GM21529 (cell line): ENCODE measurements at regions not wholly inside any gene's neighbourhood (a gene's known extent, or its start where the extent isn't known, plus 50 kb on each side); places are given as distances from the start of the nearest gene placed in this dataset.

ENCODE experiments used
- ATAC-seq: cut with Tn5 transposase; IDR thresholded peaks from one replicate; pipeline ENCODE4 v1.9.1; 2021; ENCODE audit not compliant: unreplicated experiment

DNA sequence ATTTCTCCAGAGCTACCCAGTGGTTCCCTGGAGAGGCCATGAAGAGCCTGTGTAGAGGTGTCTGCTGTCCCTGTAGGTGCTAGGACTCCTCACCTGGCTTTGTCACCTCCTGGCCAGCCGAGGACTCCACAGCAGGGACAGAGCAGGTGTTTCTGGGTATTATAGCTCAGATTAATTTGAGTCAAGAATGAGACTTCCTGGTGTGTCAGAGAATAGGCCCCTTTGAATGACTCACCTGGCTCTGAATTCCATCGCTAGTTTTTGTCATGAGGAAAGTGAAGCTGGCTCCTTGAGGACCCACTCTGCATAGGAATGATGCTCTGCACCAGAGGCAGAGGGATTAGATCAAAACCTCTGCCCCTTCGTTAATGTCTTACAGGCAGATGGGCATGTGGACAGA is 167.5 kb upstream of the TOPAZ1 start:
- no peak for ATAC-seq

DNA sequence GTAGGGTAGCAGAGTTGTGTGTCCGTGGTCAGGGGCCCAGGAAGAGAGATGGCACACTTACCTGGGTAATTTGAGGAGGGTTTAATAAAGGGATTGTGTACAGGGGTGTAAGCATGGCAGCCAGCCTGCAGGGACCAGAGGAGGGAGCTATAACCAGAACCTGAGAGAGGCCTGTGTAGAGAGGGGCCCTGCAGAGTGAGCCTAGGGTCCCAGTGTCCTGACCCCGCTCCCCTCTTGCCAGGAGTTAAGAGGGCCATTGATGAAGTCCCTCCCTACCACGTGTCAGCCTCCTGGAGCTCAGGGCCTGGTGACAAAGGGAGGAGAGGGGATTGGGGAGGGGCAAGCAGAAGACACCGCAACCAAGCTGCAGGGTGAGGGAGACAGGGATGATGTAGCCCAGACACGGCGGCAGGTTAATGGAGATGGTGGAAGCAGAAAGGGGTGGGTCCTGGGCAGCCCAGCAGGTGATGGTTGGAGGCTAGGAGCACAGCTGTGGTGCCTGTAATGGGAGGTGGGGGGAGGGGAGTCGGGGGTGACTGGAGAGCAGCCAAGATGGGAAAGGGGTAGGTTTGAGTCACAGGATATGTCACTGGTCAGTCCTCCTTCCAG is 165.4 kb upstream of the TOPAZ1 start:
- no peak for ATAC-seq

GRCh38 chr3:44077267-44077666 is 164.4 kb upstream of the TOPAZ1 start:
- no peak for ATAC-seq

DNA sequence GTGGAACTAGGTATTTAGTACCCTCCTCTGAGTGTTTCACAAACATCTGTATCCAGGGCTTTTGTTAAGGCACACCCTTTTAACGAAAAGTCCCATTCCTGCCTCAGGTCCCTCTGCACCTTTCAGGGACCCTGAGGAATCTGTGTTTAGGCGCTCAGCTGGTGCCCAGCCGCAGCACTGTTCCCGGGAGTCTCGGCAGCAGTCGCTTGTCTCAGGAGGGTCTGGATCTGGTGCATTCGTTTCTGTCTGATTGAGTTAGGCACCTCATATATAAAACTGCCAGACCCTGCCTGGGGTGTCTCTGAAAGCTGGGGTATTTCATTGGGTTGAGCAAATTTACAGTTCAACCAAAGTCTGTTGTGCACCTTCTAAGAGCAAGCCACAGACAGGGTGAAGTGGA is 162.8 kb upstream of the TOPAZ1 start:
- ATAC-seq = no peak

DNA sequence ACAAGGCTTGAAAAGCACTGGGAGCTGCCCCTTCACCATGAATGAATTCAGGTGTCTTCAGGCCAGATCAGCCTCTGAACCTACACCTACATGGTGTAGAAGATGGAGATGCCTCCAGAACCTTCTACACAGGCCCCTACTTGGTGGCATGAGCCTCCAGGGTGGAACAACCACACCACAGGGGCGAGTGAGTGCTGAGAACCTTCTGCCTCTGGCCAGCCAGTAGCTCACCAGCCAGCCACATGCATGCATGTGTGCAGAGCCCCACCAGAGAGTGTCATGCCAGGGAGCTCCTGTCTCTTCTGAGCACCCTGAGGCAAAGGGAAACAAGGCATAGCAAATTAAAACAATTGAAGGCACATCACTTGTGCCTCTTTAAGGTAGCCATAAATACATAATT is 161.8 kb upstream of the TOPAZ1 start:
- ATAC-seq = no peak

DNA sequence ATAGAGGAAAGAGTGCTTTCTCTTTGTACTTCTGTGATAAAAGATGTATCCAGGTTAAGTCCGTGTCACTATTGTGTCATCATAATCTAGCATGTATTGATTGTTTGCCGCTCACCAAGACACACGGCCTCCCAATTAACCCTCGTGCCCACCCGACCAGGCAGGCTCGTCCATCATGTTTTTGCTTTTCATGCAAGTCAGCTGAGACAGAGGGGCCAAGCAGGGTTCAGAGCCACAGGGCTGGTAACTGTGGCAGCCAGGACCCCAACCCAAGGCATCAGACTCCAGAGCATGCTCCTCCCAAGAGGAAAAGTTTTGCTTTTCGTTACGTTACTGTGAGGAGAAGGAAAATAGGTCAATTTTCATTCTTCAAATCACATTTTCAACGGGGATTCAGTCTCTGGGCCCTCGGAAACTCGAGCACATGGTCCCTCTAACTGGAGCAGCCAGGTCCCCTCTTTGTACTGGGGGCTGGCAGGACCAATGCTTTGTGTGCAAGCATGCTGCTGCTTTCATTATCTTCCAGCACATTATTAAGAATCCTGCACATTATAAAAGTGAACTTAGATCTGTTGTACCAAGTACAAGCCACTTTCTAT is 161.1 kb upstream of the TOPAZ1 start:
- no peak for ATAC-seq

GRCh38 chr3:44090036-44090435 is 151.7 kb upstream of the TOPAZ1 start:
- no peak for ATAC-seq

- no peak for ATAC-seq
These were observed 149.2 kb upstream of the TOPAZ1 start for GRCh38 chr3:44092497-44092896.

DNA sequence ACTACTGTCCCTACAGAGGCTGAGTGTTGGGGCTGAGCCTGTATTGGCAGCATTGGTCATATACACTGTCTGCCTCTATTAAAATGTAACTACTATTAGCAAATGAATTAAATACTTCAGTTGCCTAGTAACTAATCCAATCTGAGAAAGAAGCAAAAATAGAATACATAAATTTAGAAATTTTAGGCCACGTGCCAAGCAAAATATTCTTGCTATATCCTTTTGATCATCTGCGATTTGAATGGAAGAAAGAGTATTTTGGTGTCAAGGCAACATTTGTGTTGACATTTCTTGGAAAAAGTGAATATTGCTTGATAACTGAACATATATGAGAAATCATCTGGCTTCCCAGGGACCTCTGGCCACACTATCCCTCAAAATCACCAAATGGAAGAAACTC is 148.2 kb upstream of the TOPAZ1 start:
- no peak for ATAC-seq

GRCh38 chr3:44098656-44099415 is 142.8 kb upstream of the TOPAZ1 start:
- ATAC-seq = no peak

GRCh38 chr3:44099566-44100297 is 142.0 kb upstream of the TOPAZ1 start:
- ATAC-seq = no peak

DNA sequence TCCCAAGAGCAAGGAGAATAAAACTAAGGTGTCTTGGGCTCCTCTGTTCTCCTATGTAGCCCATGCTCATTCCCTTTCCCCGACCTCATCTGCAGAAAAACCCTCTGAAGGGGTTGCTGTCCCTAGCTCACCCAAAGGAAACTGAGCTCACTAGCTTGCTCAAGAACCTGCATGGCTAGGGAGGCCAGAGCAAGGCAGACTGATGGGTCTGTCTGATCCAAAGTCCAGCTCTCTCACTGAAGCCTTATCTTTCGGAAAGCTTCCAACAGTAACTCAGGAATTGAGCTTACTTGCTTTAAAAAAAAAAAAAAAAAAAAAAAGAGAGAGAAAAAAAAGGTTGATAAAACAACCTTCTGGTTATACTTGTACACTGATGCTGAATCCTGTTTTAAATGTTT is 141.4 kb upstream of the TOPAZ1 start:
- ATAC-seq = no peak

GRCh38 chr3:44104043-44104442 is 137.6 kb upstream of the TOPAZ1 start:
- ATAC-seq = no peak

- ATAC-seq = peak; percentile 98
These were observed 136.9 kb upstream of the TOPAZ1 start for GRCh38 chr3:44104668-44105321.

DNA sequence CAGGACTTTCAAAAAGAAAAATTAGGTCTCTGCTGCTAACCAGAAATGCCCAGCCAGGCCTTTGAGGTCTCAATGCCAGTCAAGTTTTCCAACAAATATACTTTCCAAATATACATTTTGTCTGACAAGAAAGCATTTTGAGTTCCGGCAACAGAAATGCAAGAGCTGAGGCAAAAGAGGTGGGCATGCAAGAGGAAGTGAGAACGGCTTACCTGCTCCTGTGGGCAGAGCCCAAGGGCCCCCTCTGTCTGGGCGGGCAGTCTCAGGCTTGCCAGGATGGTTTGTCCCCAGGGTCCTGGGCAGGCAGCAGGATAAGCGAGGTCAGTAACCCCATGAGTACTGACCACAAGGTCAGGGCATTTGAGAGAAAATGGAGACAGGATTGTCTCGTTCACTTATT is 136.1 kb upstream of the TOPAZ1 start:
- no peak for ATAC-seq

DNA sequence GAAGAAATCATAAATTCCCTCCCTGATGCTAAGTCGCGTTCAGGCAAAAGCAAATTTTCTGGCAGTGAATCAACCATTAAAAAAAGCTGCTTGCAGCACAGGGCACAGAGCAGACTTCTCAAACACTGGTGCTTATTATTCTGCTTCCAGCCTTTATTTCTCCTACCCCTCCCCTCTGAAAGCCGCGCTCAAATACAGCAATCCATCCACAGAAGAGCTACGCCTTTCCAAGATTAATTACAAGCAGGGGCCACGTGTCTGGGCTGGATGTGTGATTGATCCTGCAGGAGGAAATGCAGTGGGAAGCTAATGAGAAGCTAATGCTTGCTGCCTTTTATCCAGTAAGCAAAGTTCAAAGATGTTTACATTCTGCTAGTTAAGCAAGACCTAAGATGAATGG is 134.9 kb upstream of the TOPAZ1 start:
- ATAC-seq = no peak

GRCh38 chr3:44108481-44108880 is 133.2 kb upstream of the TOPAZ1 start:
- ATAC-seq = no peak

DNA sequence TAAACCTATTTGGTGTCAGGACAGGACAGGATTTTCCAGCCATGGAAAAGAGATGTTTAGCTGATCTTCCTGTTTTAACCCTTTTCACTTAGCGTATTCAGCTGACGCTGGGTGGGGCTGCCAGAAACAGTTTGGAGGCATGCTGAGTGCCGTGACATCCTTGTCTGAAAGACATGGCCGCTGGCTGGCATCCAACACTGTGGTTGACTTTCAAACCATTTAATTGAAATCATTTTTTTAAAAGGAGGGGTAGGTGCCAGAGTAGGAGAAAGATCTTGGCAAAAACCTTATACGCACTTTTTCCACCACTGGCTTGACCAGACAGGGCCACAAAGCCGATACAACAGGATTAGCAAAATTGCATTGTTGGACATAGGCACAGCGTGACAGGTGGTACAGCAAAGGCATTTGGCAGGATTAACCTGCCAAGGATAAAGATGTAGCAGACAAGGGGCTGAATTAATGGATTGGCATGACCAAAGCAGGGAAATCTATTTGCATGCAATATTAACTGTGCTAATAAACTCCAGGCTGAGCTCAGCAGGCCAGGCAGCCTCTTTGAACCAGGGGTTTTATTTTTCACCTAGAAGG is 131.8 kb upstream of the TOPAZ1 start:
- ATAC-seq = no peak

DNA sequence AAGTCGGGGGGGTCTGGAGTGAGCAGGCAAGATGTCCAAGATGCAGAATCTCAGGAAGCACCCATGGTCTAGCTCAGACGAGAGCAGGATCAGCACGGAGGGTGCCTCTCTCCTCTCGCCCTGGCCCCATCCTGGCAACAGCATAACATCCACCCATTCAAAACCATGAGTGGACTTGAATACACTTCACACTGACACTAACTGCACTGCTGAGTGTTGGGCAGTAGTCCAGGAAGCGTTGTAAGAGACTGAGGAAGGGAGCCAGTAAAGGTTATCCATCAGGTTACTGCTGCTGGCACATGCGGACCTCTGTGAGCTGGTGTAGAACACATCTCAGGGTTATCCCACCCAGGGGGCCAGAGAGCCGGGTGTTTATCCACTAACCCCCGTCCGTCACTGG is 131.0 kb upstream of the TOPAZ1 start:
- ATAC-seq = no peak

- no peak for ATAC-seq
These were observed 130.2 kb upstream of the TOPAZ1 start for GRCh38 chr3:44111482-44111881.

- ATAC-seq = no peak
These were observed 127.5 kb upstream of the TOPAZ1 start for GRCh38 chr3:44114142-44114541.
